NOMO-1 treated with dmso at 0.1 percent for 144 hours (cell line): ENCODE measurements at regions not wholly inside any gene's neighbourhood (a gene's known extent, or its start where the extent isn't known, plus 50 kb on each side); places are given as distances from the start of the nearest gene placed in this dataset.
"Not testable (repeated sequence)": the region's sequence is repeated elsewhere in the genome, so short reads cannot be mapped to it uniquely, and the experiment has no call there.

Experiments
- DNase-seq: peaks from one replicate; lab custom pipeline; 2025; ENCODE audit not compliant: unreplicated experiment; lab: John Stamatoyannopoulos, UW

GRCh38 chr16:86738322-86738721 lies 160.0 kb downstream of the FOXL1 start:
- DNase-seq = not testable (repeated sequence)

DNA sequence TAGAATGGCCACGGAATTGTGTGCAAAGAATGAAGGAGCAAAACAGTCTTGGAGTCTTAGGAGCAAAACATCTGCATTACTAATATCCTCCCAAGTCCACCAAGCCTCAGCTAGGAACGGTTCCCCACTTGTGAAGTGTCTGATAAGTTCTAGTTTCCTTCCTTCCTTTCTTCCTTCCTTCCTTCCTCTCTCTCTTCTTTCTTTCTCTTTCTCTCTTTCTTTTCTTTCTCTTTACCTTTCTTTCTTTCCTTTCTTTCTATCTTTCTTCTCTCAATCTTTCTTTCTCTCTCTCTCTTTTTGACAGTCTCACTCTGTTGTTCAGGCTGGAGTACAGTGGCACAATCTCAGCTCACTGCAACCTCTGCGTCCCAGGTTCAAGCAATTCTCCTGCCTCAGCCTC lies 160.8 kb downstream of the FOXL1 start:
- no peak for DNase-seq

- no peak for DNase-seq
These were observed 161.5 kb downstream of the FOXL1 start for GRCh38 chr16:86739808-86740207.

GRCh38 chr16:86740298-86740697 lies 161.9 kb downstream of the FOXL1 start:
- no peak for DNase-seq

DNA sequence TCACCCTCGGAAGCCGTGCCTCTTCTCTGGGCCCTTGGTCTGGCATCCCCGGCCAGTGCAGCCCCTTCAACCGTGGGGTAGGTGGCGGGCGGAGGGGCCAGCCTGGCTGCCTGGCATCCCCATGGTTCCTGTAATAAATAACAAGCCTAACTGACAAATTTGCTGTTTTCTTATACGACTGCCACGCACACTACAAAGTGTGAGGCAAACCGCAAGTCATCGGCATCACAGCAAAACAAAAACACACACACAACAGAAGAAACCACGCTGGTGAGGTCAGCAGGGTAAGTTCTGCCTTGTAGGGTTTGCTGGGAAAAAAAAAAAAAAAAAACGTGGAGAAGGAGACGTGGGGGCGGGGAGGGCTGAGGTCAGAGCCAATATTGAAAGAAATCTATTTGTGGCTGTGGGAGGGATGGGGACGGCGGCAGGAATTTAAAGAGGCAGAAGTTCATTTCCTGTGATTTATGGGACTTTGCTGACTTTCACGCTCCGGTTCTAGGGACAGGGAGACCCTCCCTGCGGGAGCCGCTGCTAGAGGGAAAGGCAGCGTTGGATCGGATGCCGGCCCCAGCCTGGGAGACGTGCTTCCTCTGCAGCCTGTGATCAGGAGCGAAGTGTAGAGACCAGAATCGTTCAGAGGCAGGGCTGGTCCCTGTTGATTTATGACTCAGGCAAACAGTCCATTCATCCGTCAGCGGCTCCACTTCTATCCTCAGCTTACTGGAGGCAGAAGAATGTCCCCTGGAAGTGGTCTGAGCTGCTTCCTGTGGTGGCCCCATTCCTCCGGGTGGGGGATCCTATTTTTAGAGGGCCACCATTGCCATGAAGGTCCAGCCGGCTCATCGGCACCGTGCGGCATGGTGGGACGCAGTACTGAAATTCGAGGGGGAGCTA lies 162.8 kb downstream of the FOXL1 start:
- no peak for DNase-seq

GRCh38 chr16:86747761-86748160 lies 169.4 kb downstream of the FOXL1 start:
- DNase-seq = no peak

- DNase-seq = no peak
These were observed 170.3 kb downstream of the FOXL1 start for GRCh38 chr16:86748652-86749051.

DNA sequence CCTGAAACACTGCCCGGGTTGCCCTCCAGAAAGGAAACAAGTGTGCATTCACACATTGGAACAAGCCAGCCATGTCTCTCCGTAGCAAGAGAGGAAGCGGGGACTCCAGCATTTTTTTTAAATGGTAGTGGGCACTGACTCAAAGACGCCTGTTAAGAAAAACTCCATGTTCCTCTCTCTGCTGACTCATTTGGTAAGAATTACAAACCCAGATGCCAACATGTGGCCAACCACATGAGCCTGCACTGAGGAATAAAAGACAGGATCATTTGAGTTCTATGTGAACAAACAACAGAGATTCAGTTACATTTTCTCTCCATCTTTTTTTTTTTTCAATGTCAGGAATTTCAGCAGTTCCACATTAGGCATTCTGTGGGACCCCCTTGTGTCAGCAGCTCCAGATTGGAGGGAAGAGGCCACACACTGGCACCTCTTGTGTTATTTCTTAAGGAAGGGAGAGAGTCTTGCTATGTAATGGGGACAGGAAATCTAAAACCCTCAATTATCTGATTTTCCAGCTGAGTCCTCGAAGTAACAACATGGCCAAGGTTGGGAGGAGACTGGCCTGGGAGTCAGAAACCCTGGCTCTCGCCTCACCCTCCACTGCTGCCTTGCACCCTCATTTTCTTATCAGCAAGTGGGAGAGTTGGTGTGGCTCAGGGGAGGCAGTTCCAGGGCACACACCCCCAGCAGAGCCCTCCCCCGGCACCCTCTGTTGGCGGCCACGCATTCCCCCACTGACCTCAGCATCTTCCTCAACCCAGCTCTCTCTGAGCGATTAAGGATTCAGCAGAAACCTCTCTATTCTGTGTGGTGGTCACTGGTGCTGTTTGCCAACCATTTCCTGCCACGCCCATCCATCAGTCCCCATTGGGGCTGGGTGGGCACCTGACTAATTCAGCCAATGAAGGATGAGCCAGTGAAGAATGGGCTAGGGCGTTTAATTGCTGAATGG lies 173.0 kb downstream of the FOXL1 start:
- DNase-seq = no peak

GRCh38 chr16:86752582-86753175 lies 174.3 kb downstream of the FOXL1 start:
- DNase-seq = no peak

DNA sequence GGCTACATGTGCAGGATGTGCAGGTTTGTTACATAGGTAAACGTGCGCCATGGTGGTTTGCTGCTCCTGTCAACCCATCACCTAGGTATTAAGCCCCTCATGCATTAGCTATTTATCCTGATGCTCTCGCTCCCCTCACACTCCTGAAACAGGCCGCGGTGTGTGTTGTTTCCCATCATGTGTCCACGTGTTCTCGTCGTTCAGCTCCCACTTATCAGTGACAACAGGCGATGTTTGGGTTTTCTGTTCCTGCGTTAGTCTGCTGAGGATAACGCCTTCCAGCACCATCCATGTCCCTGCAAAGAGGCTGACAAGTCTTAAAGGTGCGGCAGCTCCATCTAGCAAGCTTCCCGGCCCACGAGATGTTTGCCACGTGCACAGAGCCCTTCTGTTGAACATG lies 175.1 kb downstream of the FOXL1 start:
- DNase-seq = no peak

DNA sequence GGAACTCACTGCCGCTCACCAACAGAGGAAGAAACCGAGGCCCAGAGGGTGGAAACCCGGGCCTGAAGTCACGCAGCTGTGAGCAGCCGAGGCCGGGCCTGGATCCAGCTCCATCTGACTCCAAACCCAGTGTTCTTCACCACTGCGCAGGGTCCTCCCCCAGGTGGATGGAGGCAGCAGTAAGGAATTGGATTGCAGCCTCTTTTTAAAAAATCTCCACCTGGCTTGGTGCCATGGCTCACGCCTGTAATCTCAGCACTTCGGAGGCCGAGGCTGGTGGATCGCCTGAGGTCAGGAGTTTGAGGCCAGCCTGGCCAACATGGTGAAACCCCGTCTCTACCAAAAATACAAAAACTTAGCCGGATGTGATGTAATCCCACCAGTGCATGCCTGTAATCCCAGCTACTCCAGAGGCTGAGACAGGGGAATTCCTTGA lies 177.2 kb downstream of the FOXL1 start:
- no peak for DNase-seq

GRCh38 chr16:86756882-86757703 lies 178.7 kb downstream of the FOXL1 start:
- DNase-seq = no peak

GRCh38 chr16:86757704-86758040 lies 179.3 kb downstream of the FOXL1 start:
- no peak for DNase-seq

- no peak for DNase-seq
These were observed 180.6 kb downstream of the FOXL1 start for GRCh38 chr16:86758932-86759331.

DNA sequence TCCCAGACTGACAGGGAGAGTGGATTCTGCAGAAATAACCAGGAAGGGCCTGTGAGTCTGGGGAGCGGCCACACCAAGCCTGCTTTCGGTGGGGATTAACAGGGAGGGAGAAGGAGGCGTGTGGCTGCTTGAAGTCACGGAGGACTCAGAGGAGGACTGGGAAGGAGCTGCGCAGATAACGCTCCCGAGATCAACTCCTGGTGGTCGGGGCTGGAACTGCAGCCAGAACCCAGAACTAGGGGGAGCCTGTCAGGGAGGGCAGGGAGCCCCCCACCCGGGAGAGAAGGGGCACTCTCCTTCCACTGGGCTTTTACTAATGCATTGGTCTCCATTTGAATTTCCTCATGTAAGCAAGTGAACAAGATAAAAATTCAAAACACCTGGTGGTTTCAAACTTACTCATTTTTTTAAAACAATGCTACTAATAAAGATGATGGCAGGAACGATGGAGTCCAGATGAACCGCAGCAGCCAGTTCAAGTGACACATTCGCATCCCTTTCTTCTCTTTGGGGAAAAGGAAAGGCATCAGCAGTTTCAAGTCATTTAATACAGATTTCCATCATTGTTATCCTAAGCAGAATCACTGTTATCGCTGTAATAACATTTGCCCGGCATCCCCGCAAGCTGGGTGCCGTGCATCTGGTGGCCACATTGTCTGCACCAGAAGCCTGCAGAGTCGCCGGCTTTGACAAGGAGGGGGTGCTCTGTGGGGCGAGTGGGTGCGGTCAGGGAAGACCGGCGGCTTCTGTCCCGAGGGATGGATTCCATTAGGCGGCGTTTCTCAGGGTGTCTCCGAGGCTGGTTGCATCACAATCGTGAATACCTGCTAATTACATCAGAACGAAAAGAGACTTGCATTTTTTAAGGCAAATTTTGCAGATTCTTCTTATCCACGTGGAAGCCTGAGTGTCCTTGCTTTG lies 183.0 kb downstream of the FOXL1 start:
- no peak for DNase-seq

DNA sequence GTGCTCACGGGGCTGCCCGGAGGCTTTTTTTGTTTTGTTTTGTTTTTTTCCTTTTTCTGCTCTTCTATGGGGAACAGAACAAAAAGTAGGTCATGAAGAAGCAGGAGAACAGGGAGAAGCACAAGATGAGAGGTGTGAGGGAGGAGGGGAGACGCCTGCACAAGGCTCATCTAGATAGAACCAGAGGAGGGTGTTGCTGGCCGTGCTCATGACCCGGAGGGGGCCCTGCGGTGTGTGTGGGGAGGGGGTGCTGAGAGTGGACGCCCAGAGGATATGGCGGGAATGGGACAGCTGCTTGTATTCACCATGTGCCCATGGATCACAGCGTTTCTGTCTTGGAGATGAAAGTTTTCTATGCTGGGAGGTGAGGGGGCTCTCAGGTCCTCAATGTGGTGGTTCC lies 183.7 kb downstream of the FOXL1 start:
- no peak for DNase-seq

DNA sequence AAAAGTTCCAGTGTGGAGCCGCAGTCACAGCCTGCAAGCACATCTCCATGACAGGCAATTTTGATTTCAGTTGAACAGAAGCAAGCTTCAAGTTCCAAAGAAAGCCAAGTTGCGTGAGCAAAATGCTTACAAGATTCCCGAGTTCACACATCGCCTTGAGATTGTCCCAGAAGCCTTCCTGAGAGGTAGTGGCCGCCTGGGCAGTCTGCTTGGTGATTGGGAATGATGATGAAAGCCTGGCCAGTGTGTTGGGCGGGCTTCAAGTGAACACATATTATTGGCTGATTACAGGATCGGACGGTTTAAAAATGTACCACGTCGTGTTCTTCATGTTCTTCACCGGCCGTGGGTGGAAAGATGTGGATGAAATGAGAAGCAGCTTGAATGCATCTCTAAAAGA lies 185.5 kb downstream of the FOXL1 start:
- DNase-seq = no peak

GRCh38 chr16:86764551-86764950 lies 186.2 kb downstream of the FOXL1 start:
- no peak for DNase-seq

DNA sequence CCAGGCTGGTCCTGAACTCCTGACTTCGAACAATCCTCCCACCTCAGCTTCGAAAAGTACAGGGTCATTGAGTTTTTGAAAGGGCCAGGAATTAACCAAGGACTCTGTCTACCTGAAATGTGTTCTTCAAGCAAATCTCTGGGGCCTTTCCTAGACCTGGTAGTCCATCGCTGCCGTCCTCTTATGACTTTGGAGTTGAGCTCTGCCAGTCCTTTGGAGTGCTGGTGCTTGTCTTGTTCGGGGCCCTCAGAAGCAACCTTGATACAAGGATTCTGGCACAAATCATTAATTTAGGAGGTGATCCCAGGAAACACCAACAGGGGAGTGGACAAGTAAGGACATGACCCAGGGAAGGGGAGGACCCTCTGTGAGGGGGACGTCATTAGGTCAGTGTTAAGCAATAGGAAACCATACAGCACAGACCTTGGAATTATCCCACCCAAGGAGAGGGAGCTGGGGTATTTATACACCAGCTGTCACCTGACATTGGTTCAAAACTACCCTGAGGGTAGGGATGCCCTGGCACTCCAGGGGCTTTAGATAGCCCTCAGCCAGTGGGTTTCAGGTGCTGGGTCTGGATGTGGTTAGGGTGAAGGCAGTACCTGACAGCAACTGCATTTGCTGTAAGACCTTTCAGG lies 187.2 kb downstream of the FOXL1 start:
- DNase-seq = no peak
